ENCODE measurements at regions not wholly inside any gene's neighbourhood (a gene's known extent, or its start where the extent isn't known, plus 50 kb on each side); places are given as distances from the start of the nearest gene placed in this dataset.

- TF ChIP-seq, protein P1, sequence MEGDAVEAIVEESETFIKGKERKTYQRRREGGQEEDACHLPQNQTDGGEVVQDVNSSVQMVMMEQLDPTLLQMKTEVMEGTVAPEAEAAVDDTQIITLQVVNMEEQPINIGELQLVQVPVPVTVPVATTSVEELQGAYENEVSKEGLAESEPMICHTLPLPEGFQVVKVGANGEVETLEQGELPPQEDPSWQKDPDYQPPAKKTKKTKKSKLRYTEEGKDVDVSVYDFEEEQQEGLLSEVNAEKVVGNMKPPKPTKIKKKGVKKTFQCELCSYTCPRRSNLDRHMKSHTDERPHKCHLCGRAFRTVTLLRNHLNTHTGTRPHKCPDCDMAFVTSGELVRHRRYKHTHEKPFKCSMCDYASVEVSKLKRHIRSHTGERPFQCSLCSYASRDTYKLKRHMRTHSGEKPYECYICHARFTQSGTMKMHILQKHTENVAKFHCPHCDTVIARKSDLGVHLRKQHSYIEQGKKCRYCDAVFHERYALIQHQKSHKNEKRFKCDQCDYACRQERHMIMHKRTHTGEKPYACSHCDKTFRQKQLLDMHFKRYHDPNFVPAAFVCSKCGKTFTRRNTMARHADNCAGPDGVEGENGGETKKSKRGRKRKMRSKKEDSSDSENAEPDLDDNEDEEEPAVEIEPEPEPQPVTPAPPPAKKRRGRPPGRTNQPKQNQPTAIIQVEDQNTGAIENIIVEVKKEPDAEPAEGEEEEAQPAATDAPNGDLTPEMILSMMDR (CRISPR knock-in tag; IDR thresholded peaks at IDR 0.05): no peak
- no peak for TF ChIP-seq TBP (CRISPR knock-in tag; IDR thresholded peaks at IDR 0.05)
- no peak for TF ChIP-seq RXRA (CRISPR knock-in tag; IDR thresholded peaks at IDR 0.05)
- no peak for TF ChIP-seq NFAT5 (CRISPR knock-in tag; IDR thresholded peaks at IDR 0.05)
- no peak for TF ChIP-seq HOMEZ (CRISPR knock-in tag; IDR thresholded peaks at IDR 0.05; ENCODE audit: low read depth)
- TF ChIP-seq POLR2A (IDR thresholded peaks at IDR 0.05; ENCODE audit: insufficient read depth in 1 of 2, low read depth in 2 of 2, low read length in 2 of 2): no peak
Observed at GRCh38 chr11:38759394-38759793, 2161.4 kb upstream of the RAG2 start.

All from HepG2 (cell line).